IMR-90 (cell line): ENCODE measurements at regions not wholly inside any gene's neighbourhood (a gene's known extent, or its start where the extent isn't known, plus 50 kb on each side); places are given as distances from the start of the nearest gene placed in this dataset.

Source experiments
- CEBPB ChIP-seq: IDR thresholded peaks from 2 replicates; pipeline ENCODE4 v1.6.1; 2012; ENCODE audit warnings: low read depth, low read length, improper control_type of control experiment
- MAFK ChIP-seq: IDR thresholded peaks from 2 replicates; pipeline ENCODE4 v1.6.1; 2012; ENCODE audit warnings: low read depth, low read length, improper control_type of control experiment
- MAZ ChIP-seq: IDR thresholded peaks from 2 replicates; pipeline ENCODE4 v1.6.1; 2012; ENCODE audit warnings: low read depth, mild to moderate bottlenecking, low read length, improper control_type of control experiment, moderate library complexity, borderline replicate concordance
- MXI1 ChIP-seq: IDR thresholded peaks from 2 replicates; pipeline ENCODE4 v1.6.1; 2012; ENCODE audit warnings: low read depth, mild to moderate bottlenecking, low read length, moderate library complexity, borderline replicate concordance
- POLR2A ChIP-seq: IDR thresholded peaks from 2 replicates; pipeline ENCODE4 v1.6.1; 2012; ENCODE audit warnings: mild to moderate bottlenecking, low read depth, low read length
- RFX5 ChIP-seq: IDR thresholded peaks from 2 replicates; pipeline ENCODE4 v1.8.0; 2012; ENCODE audit warnings: low read depth, mild to moderate bottlenecking, low read length, moderate library complexity
- TF ChIP-seq, protein P1 (sequence below): conservative IDR thresholded peaks from 2 replicates; pipeline ENCODE4 v1.5.1; 2012; ENCODE audit warnings: mild to moderate bottlenecking, low read depth, low read length, improper control_type of control experiment
- TF ChIP-seq, protein P2 (sequence below): fragments of 150-350 bp; IDR thresholded peaks from 2 replicates; pipeline ENCODE4 v1.6.1; 2017; ENCODE audit warnings: mild to moderate bottlenecking, antibody characterized with exemption, low read length, low read depth

DNA sequence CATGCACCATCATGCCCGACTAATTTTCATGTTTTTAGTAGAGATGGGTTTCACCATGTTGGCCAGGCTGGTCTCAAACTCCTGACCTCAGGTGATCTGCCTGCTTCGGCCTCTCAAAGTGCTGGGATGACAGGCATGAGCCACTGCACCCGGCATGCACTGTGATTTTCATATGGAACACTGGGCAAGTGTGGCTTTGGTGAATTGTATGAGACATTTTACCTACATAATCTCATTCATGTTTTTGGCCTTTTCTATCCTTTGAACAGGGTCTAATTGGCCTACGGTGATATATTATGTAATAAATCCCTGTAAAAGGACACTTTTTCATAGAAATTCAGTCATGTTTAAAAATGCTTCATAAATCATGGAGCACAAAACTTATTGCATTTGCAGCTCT, 128.7 kb upstream of the SEMA6A start:
- TF ChIP-seq, protein P1, sequence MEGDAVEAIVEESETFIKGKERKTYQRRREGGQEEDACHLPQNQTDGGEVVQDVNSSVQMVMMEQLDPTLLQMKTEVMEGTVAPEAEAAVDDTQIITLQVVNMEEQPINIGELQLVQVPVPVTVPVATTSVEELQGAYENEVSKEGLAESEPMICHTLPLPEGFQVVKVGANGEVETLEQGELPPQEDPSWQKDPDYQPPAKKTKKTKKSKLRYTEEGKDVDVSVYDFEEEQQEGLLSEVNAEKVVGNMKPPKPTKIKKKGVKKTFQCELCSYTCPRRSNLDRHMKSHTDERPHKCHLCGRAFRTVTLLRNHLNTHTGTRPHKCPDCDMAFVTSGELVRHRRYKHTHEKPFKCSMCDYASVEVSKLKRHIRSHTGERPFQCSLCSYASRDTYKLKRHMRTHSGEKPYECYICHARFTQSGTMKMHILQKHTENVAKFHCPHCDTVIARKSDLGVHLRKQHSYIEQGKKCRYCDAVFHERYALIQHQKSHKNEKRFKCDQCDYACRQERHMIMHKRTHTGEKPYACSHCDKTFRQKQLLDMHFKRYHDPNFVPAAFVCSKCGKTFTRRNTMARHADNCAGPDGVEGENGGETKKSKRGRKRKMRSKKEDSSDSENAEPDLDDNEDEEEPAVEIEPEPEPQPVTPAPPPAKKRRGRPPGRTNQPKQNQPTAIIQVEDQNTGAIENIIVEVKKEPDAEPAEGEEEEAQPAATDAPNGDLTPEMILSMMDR, result no peak
- no peak for TF ChIP-seq MAZ
- no peak for TF ChIP-seq RFX5
- no peak for TF ChIP-seq MXI1
- no peak for TF ChIP-seq CEBPB
- no peak for TF ChIP-seq POLR2A
- TF ChIP-seq, protein P2, sequence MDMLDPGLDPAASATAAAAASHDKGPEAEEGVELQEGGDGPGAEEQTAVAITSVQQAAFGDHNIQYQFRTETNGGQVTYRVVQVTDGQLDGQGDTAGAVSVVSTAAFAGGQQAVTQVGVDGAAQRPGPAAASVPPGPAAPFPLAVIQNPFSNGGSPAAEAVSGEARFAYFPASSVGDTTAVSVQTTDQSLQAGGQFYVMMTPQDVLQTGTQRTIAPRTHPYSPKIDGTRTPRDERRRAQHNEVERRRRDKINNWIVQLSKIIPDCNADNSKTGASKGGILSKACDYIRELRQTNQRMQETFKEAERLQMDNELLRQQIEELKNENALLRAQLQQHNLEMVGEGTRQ, result no peak
- no peak for TF ChIP-seq MAFK
